ENCODE measurements at regions not wholly inside any gene's neighbourhood (a gene's known extent, or its start where the extent isn't known, plus 50 kb on each side); places are given as distances from the start of the nearest gene placed in this dataset.

DNA sequence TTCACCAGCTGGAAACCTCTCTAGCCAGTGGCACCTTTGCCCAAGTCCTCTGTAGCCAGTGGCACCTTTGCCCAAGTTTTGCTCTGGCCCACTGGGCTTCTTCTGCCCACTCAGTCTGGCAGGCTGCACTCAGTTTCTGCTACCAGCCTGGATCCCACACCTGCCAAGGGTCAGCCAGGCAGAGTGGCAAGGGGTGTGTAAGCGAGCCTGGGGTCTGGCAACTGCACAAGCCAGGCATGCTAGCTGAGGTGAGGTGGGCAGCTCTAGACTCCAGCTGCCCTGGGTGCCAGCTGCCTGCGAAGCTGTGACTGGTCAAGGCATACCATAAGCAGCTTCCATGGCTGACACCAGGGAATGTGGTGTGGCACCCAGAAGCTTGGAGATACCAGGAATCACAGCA, 233.1 kb upstream of the DKK2 start:
- Histone ChIP-seq H3K27ac (ENCODE audit: low read depth) (no peak overlapping the region), H3F3A (replicated peaks; ENCODE audit: low read depth) (no peaks in the 10 kb centered on the region), H3K4me3 (no peak overlapping the region), H3K4me1 (ENCODE audit: insufficient read depth) (no peaks in the 10 kb centered on the region), H4K20me1 (replicated peaks; ENCODE audit: insufficient read depth) (no peaks in the 10 kb centered on the region), H3K27me3 (ENCODE audit: insufficient read depth) (no peaks in the 10 kb centered on the region), H2AFZ (no peak overlapping the region), H3K79me2 (replicated peaks; ENCODE audit: insufficient read depth) (no peaks in the 10 kb centered on the region), H3K9me2 (ENCODE audit: insufficient read depth) (no peaks in the 10 kb centered on the region), H3K4me2 (no peak overlapping the region), H3K36me3 (ENCODE audit: insufficient read depth) (no peaks in the 10 kb centered on the region)
- TF ChIP-seq EZH2 (IDR thresholded peaks at IDR 0.05; ENCODE audit: low read depth, unreplicated experiment): no peak
- Mint-ChIP-seq H3K9me3 (peaks cover 12% of the 10 kb centered on the region; the same call in 2 of the 3 replicates), H3K27ac (no peak overlapping the region), H3K4me1 (peaks cover 5% of the 10 kb centered on the region), H3K36me3 (ENCODE audit: low read depth) (no peaks in the 10 kb centered on the region), H3K4me3 (no peak overlapping the region), H3K27me3 (ENCODE audit: insufficient read depth, low read depth, poor library complexity) (no peaks in the 10 kb centered on the region)
- ATAC-seq (no peak), DNase-seq (ENCODE audit: low spot score) (no peak)

- no peak overlapping the region for H3K4me3 Mint-ChIP-seq
- peaks cover 8% of the 10 kb centered on the region; the same call in 2 of the 3 replicates for H3K9me3 Mint-ChIP-seq
- Histone ChIP-seq H4K20me1 (replicated peaks; ENCODE audit: insufficient read depth) (no peaks in the 10 kb centered on the region), H3K4me3 (no peak overlapping the region), H3K9me2 (ENCODE audit: insufficient read depth) (no peaks in the 10 kb centered on the region), H3K27ac (ENCODE audit: low read depth) (no peak overlapping the region), H2AFZ (peak overlapping the region; percentile 73; the same call in 1 of the 2 replicates), H3K27me3 (ENCODE audit: insufficient read depth) (no peaks in the 10 kb centered on the region), H3F3A (replicated peaks; ENCODE audit: low read depth) (no peaks in the 10 kb centered on the region), H3K79me2 (replicated peaks; ENCODE audit: insufficient read depth) (no peaks in the 10 kb centered on the region), H3K4me1 (ENCODE audit: insufficient read depth) (no peaks in the 10 kb centered on the region), H3K4me2 (no peak overlapping the region), H3K36me3 (ENCODE audit: insufficient read depth) (no peaks in the 10 kb centered on the region)
- H3K36me3 Mint-ChIP-seq (ENCODE audit: low read depth): no peaks in the 10 kb centered on the region
- no peaks in the 10 kb centered on the region for H3K27me3 Mint-ChIP-seq (ENCODE audit: insufficient read depth, low read depth, poor library complexity)
- ATAC-seq (no peak), DNase-seq (ENCODE audit: low spot score) (no peak)
- H3K4me1 Mint-ChIP-seq: peaks cover 5% of the 10 kb centered on the region
- no peak overlapping the region for H3K27ac Mint-ChIP-seq
- TF ChIP-seq ZNF114 (CRISPR knock-in tag; IDR thresholded peaks at IDR 0.05) (no peak), NANOG (IDR thresholded peaks at IDR 0.05; ENCODE audit: borderline replicate concordance) (no peak), CREB1 (CRISPR knock-in tag; IDR thresholded peaks at IDR 0.05; ENCODE audit: low read depth) (no peak), REST (IDR thresholded peaks at IDR 0.05; ENCODE audit: unreplicated experiment) (no peak), CTCF (conservative IDR thresholded peaks at IDR 0.05; ENCODE audit: low read depth in 2 of 2) (no peak), POLR2AphosphoS5 (IDR thresholded peaks at IDR 0.05; ENCODE audit: low read depth) (no peak), JUNB (IDR thresholded peaks at IDR 0.05; ENCODE audit: unreplicated experiment) (no peak), ZNF331 (CRISPR knock-in tag; IDR thresholded peaks at IDR 0.05; ENCODE audit: low read depth) (no peak)
Measured at GRCh38 chr4:107265859-107266258, 229.7 kb upstream of the DKK2 start.

Measured in GM23338 (cell line).